ENCODE measurements at regions not wholly inside any gene's neighbourhood (a gene's known extent, or its start where the extent isn't known, plus 50 kb on each side); places are given as distances from the start of the nearest gene placed in this dataset.

DNA sequence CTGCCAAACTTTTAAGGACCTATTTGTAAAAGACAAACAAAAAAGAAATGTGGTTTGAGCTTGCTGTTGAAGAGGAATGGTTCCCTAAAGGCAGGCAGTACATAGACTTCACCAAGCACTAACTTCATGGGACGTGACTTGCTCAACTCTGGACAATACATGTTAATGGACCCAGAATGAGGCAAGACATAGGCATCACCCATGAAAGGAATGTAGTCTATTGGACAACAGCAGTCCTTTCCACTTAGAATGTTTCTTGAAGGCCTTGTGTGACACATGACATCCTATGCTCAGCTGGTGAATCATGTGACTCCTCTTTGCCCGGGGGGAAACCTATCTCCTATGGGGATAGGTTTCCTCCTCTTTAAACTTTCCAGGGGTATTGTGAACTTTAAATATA, 246.4 kb upstream of the BLID start:
- Histone ChIP-seq H3K27me3 (ENCODE audit: control insufficient read depth, insufficient read depth) (no peaks in the 10 kb centered on the region), H3K4me1 (ENCODE audit: control insufficient read depth, insufficient read depth, low read length) (peaks cover 1% of the 10 kb centered on the region), H3K4me3 (ENCODE audit: low read length) (no peak overlapping the region), H3K27ac (ENCODE audit: low read length) (no peak overlapping the region), H3K9me3 (ENCODE audit: control insufficient read depth, low read length) (no peaks in the 10 kb centered on the region)
- intact Hi-C loops (cut with DNase I): loop anchor here in 2 of 4 donors (10.0 kb wide), 2 partner anchors 148 to 708 kb away; no protein-coding TSS in a partner anchor
- ATAC-seq (no peak), DNase-seq (no peak)
- 94% methylated on average over 2 of the region's 2 CpGs for WGBS

GRCh38 chr11:122360875-122361274, 244.9 kb upstream of the BLID start:
- intact Hi-C loops (cut with DNase I): loop anchor here in 2 of 4 donors (10.0 kb wide), 2 partner anchors 146 to 706 kb away; no protein-coding TSS in a partner anchor
- Histone ChIP-seq H3K27me3 (ENCODE audit: control insufficient read depth, insufficient read depth) (no peaks in the 10 kb centered on the region), H3K27ac (ENCODE audit: low read length) (no peak overlapping the region), H3K9me3 (ENCODE audit: control insufficient read depth, low read length) (no peaks in the 10 kb centered on the region), H3K4me1 (ENCODE audit: control insufficient read depth, insufficient read depth, low read length) (peaks cover 1% of the 10 kb centered on the region), H3K4me3 (ENCODE audit: low read length) (no peak overlapping the region)
- 95% methylated on average over 4 of the region's 4 CpGs for whole genome bisulfite sequencing
- no peak for ATAC-seq
- no peak for DNase-seq

- Histone ChIP-seq H3K4me1 (ENCODE audit: control insufficient read depth, insufficient read depth, low read length) (peaks cover 1% of the 10 kb centered on the region), H3K27me3 (ENCODE audit: control insufficient read depth, insufficient read depth) (no peaks in the 10 kb centered on the region), H3K4me3 (ENCODE audit: low read length) (no peak overlapping the region), H3K27ac (ENCODE audit: low read length) (no peak overlapping the region), H3K9me3 (ENCODE audit: control insufficient read depth, low read length) (no peaks in the 10 kb centered on the region)
- DNase-seq (no peak), ATAC-seq (no peak)
- intact Hi-C loops (cut with DNase I): loop anchor here in 1 of 4 donors (10.0 kb wide), 1 partner anchor 144 kb away; no protein-coding TSS in a partner anchor
- 59% methylated on average over 11 of the region's 11 CpGs for WGBS
Measured at GRCh38 chr11:122359081-122359571, 243.1 kb upstream of the BLID start.

DNA sequence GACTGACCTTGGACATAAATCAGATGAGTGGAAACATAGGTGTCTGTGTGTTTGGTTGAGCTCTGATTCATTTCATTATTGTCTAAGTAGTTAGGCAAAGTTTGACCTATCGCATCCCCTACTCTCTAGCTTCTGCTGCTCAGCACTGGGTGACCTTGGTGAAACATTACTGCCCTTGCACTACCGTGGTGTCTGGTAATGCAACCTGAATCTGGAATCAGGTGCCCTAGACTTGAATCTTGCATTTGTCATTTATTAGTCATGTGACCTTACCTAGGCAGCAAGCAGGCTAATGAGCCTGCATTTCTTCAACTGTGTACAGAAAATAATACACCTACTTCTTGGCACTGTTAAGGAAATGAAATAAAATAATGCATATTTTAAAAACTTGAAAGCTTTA, 242.3 kb upstream of the BLID start:
- peak overlapping the region; percentile 45 for H3K27ac ChIP-seq (ENCODE audit: low read length)
- 79% methylated on average over 2 of the region's 2 CpGs for WGBS
- no peak for ATAC-seq
- no peaks in the 10 kb centered on the region for H3K9me3 ChIP-seq (ENCODE audit: control insufficient read depth, low read length)
- peaks cover 1% of the 10 kb centered on the region for H3K4me1 ChIP-seq (ENCODE audit: control insufficient read depth, insufficient read depth, low read length)
- H3K4me3 ChIP-seq (ENCODE audit: low read length): no peak overlapping the region
- intact Hi-C loops (cut with DNase I): loop anchor here in 1 of 4 donors (10.0 kb wide), 1 partner anchor 143 kb away; no protein-coding TSS in a partner anchor
- H3K27me3 ChIP-seq (ENCODE audit: control insufficient read depth, insufficient read depth): no peaks in the 10 kb centered on the region
- DNase-seq: no peak

DNA sequence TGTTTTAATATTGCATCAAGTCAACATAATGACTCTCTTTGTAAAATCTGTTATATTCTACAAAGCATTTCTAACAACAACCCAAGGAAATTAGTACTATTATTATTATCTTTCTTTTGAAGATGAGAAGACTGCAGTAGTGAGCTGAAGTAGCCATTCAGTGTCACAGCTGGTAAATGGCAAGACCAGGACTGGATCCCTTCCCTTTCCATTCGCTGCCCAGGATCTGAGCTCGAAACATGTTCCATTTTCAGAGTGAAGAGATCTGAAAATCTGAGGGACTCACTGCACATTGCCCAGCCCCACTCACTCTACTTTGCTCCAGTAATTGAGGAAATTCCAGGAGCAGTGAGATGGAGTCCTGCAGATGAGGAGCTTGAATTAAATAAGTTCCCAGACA, 240.0 kb upstream of the BLID start:
- intact Hi-C loops (cut with DNase I): loop anchor here in 1 of 4 donors (10.0 kb wide), 1 partner anchor 141 kb away; no protein-coding TSS in a partner anchor
- no peak for ATAC-seq
- Histone ChIP-seq H3K4me1 (ENCODE audit: control insufficient read depth, insufficient read depth, low read length) (peaks cover 1% of the 10 kb centered on the region), H3K9me3 (ENCODE audit: control insufficient read depth, low read length) (no peaks in the 10 kb centered on the region), H3K4me3 (ENCODE audit: low read length) (no peak overlapping the region), H3K27me3 (ENCODE audit: control insufficient read depth, insufficient read depth) (no peaks in the 10 kb centered on the region), H3K27ac (ENCODE audit: low read length) (peak overlapping the region; percentile 21)
- WGBS: 98% methylated on average over 2 of the region's 2 CpGs
- DNase-seq: no peak

GRCh38 chr11:122354025-122354697, 238.1 kb upstream of the BLID start:
- ATAC-seq (peak; percentile 79 to 87), DNase-seq (no peak)
- WGBS: 32% methylated on average over 3 of the region's 3 CpGs
- no peak overlapping the region for H3K27ac ChIP-seq (ENCODE audit: low read length)
- no peaks in the 10 kb centered on the region for H3K27me3 ChIP-seq (ENCODE audit: control insufficient read depth, insufficient read depth)
- no peaks in the 10 kb centered on the region for H3K9me3 ChIP-seq (ENCODE audit: control insufficient read depth, low read length)
- no peak overlapping the region for H3K4me3 ChIP-seq (ENCODE audit: low read length)
- intact Hi-C loops (cut with DNase I): loop anchor here in 1 of 4 donors (10.0 kb wide), 1 partner anchor 139 kb away; no protein-coding TSS in a partner anchor
- peaks cover 1% of the 10 kb centered on the region for H3K4me1 ChIP-seq (ENCODE audit: control insufficient read depth, insufficient read depth, low read length)

- peak overlapping the region; percentile 72 for H3K27ac ChIP-seq (ENCODE audit: low read length)
- no peaks in the 10 kb centered on the region for H3K27me3 ChIP-seq (ENCODE audit: control insufficient read depth, insufficient read depth)
- peaks cover 1% of the 10 kb centered on the region for H3K4me1 ChIP-seq (ENCODE audit: control insufficient read depth, insufficient read depth, low read length)
- intact Hi-C loops (cut with DNase I): loop anchor here in 1 of 4 donors (10.0 kb wide), 1 partner anchor 139 kb away; no protein-coding TSS in a partner anchor
- H3K4me3 ChIP-seq (ENCODE audit: low read length): no peak overlapping the region
- no peaks in the 10 kb centered on the region for H3K9me3 ChIP-seq (ENCODE audit: control insufficient read depth, low read length)
- no peak for DNase-seq
- ATAC-seq: no peak
- WGBS: 91% methylated on average over 4 of the region's 4 CpGs
Measured at GRCh38 chr11:122353561-122353960, 237.5 kb upstream of the BLID start.

- H3K27ac ChIP-seq (ENCODE audit: low read length): peak overlapping the region; percentile 83
- DNase-seq (peak in 2 of 3 donors; percentile 60 to 62), ATAC-seq (peak; percentile 86 to 90)
- H3K4me1 ChIP-seq (ENCODE audit: control insufficient read depth, insufficient read depth, low read length): peaks cover 3% of the 10 kb centered on the region
- intact Hi-C loops (cut with DNase I): no loop called here
- H3K4me3 ChIP-seq (ENCODE audit: low read length): no peak overlapping the region
- 44% methylated on average over 9 of the region's 9 CpGs for WGBS
- no peaks in the 10 kb centered on the region for H3K27me3 ChIP-seq (ENCODE audit: control insufficient read depth, insufficient read depth)
- H3K9me3 ChIP-seq (ENCODE audit: control insufficient read depth, low read length): no peaks in the 10 kb centered on the region
Measured at GRCh38 chr11:122348659-122349409, 232.8 kb upstream of the BLID start.

DNA sequence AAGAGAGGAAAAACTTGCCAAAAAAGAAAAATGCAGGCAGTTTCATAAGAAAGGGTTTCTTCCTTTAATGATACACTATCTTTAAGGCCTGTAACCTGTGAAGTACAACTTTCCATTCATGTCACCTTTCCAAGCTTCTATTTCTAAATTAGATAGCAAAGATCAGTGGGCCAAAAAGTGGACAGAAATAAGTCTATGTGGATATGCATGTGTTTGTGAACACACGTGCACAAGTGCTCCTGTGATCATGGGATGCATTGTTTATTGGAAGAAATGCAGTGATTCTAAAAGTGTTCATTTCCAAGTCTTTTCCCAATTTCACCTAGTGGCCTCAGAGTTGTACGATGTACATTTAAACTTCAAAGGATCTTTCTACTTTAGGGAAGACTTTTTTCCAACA, 230.0 kb upstream of the BLID start:
- Histone ChIP-seq H3K27ac (ENCODE audit: low read length) (no peak overlapping the region), H3K27me3 (ENCODE audit: control insufficient read depth, insufficient read depth) (no peaks in the 10 kb centered on the region), H3K4me1 (ENCODE audit: control insufficient read depth, insufficient read depth, low read length) (peaks cover 9% of the 10 kb centered on the region), H3K4me3 (ENCODE audit: low read length) (no peak overlapping the region), H3K9me3 (ENCODE audit: control insufficient read depth, low read length) (no peaks in the 10 kb centered on the region)
- DNase-seq (no peak), ATAC-seq (no peak)
- 73% methylated on average over 2 of the region's 2 CpGs for WGBS
- intact Hi-C loops (cut with DNase I): no loop called here

DNA sequence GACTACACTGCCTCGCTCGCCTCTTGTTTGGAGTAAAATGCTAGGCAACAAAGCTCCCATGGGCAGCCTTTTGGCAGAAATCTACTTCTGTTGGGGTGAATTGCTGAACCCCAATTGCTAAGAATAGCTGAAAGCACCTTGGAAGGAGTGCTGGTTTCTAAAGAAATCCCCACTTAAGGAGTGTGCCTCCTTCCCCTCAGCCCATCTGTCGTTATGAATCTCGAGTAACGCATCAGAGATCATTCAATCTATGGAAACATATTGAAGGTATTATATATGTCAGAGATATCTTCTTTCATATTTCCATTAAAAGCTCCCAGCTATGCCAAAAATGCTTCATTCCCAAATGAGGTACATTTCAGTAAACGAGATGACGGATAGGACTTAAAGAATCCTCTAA, 229.6 kb upstream of the BLID start:
- intact Hi-C loops (cut with DNase I): no loop called here
- peak overlapping the region; percentile 80 for H3K27ac ChIP-seq (ENCODE audit: low read length)

DNA sequence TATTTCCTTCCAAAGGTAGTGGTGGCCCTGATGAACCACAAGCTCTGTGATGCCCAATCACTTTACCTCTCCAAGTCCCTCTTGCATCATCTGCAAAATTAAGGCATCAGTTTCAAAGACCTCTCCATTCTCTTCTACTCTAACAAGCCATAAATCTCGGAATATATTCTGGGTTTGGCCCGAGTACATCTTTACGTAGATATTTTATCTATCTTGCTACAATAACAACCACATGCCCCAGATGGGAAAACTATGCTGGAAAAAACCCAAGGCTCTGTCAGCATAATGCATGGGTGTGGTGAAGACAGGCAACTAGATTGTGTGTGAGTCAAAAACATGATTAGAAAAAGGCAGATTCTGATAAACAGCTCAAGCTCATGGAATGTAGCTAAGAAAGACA, 228.2 kb upstream of the BLID start:
- peak; percentile 77 to 79 for ATAC-seq
- peak in 1 of 3 donors; percentile 59 for DNase-seq
- H3K4me1 ChIP-seq (ENCODE audit: control insufficient read depth, insufficient read depth, low read length): peaks cover 9% of the 10 kb centered on the region
- no peak overlapping the region for H3K27ac ChIP-seq (ENCODE audit: low read length)
- H3K27me3 ChIP-seq (ENCODE audit: control insufficient read depth, insufficient read depth): no peaks in the 10 kb centered on the region
- WGBS: 10% methylated on average over 3 of the region's 3 CpGs
- no peak overlapping the region for H3K4me3 ChIP-seq (ENCODE audit: low read length)
- intact Hi-C loops (cut with DNase I): no loop called here
- no peaks in the 10 kb centered on the region for H3K9me3 ChIP-seq (ENCODE audit: control insufficient read depth, low read length)

More for the DNA sequence above, 229.6 kb upstream of the BLID start:
- H3K9me3 ChIP-seq (ENCODE audit: control insufficient read depth, low read length): no peaks in the 10 kb centered on the region
- H3K4me1 ChIP-seq (ENCODE audit: control insufficient read depth, insufficient read depth, low read length): peaks cover 9% of the 10 kb centered on the region
- no peak overlapping the region for H3K4me3 ChIP-seq (ENCODE audit: low read length)
- no peak for DNase-seq
- no peak for ATAC-seq
- 84% methylated on average over 7 of the region's 7 CpGs for WGBS
- H3K27me3 ChIP-seq (ENCODE audit: control insufficient read depth, insufficient read depth): no peaks in the 10 kb centered on the region

Data from right cardiac atrium (tissue), 5 donors.